Osteocyte (in vitro differentiated cells): ENCODE measurements at regions not wholly inside any gene's neighbourhood (a gene's known extent, or its start where the extent isn't known, plus 50 kb on each side); places are given as distances from the start of the nearest gene placed in this dataset.

Experiments
- DNase-seq: peaks from one replicate; pipeline ENCODE4 v3.0.0; 2021; ENCODE audit warnings: mixed read lengths; ENCODE audit not compliant: unreplicated experiment; ENCODE audit errors: extremely low spot score
- H3K27ac Mint-ChIP-seq: one replicate; pipeline ENCODE4 v1.8.0; 2021; ENCODE audit warnings: mild to moderate bottlenecking, mixed read lengths; ENCODE audit not compliant: unreplicated experiment
- H3K27me3 Mint-ChIP-seq: one replicate; pipeline ENCODE4 v1.8.0; 2021; ENCODE audit warnings: mixed read lengths; ENCODE audit not compliant: unreplicated experiment
- H3K36me3 Mint-ChIP-seq: one replicate; pipeline ENCODE4 v1.8.0; 2021; ENCODE audit warnings: mixed read lengths; ENCODE audit not compliant: unreplicated experiment
- H3K4me1 Mint-ChIP-seq: one replicate; pipeline ENCODE4 v1.8.0; 2021; ENCODE audit warnings: mixed read lengths; ENCODE audit not compliant: unreplicated experiment
- H3K4me3 Mint-ChIP-seq: one replicate; pipeline ENCODE4 v1.8.0; 2021; ENCODE audit warnings: mild to moderate bottlenecking, moderate library complexity, mixed read lengths; ENCODE audit not compliant: unreplicated experiment
- H3K9me3 Mint-ChIP-seq: one replicate; pipeline ENCODE4 v1.8.0; 2021; ENCODE audit warnings: mixed read lengths; ENCODE audit not compliant: unreplicated experiment
- TF ChIP-seq, protein P1 (sequence below): fragments of 200-600 bp; sonication (generic); IDR thresholded peaks from 2 replicates; pipeline ENCODE4 v1.5.0; 2021; ENCODE audit warnings: antibody characterized with exemption, mild to moderate bottlenecking, moderate library complexity

DNA sequence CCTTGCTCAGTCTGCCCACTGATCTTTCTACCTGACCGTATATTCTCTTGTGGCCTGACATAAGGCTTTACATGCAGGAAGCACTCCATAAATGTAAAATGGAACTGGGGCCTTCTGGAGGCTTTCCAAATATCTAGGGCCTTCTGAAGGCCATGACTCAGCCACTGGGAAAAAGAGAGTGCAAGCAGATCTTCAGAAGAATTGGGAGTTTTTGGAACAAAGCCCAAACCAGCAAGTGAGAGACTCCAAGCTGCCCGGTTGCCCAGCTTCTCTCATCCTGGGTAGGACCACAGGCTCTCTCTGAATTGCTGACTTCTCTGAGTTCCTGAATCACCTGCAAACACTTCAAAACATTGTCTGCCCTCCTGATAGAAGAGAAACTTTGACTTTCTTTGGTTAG lies 107.9 kb upstream of the BMAL1 start:
- Mint-ChIP-seq H3K9me3 (no peaks in the 10 kb centered on the region), H3K4me3 (no peak overlapping the region), H3K4me1 (peaks cover 7% of the 10 kb centered on the region), H3K27me3 (peaks cover 35% of the 10 kb centered on the region), H3K27ac (no peak overlapping the region), H3K36me3 (no peaks in the 10 kb centered on the region)
- DNase-seq = no peak
- TF ChIP-seq, protein P1, sequence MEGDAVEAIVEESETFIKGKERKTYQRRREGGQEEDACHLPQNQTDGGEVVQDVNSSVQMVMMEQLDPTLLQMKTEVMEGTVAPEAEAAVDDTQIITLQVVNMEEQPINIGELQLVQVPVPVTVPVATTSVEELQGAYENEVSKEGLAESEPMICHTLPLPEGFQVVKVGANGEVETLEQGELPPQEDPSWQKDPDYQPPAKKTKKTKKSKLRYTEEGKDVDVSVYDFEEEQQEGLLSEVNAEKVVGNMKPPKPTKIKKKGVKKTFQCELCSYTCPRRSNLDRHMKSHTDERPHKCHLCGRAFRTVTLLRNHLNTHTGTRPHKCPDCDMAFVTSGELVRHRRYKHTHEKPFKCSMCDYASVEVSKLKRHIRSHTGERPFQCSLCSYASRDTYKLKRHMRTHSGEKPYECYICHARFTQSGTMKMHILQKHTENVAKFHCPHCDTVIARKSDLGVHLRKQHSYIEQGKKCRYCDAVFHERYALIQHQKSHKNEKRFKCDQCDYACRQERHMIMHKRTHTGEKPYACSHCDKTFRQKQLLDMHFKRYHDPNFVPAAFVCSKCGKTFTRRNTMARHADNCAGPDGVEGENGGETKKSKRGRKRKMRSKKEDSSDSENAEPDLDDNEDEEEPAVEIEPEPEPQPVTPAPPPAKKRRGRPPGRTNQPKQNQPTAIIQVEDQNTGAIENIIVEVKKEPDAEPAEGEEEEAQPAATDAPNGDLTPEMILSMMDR = no peak

DNA sequence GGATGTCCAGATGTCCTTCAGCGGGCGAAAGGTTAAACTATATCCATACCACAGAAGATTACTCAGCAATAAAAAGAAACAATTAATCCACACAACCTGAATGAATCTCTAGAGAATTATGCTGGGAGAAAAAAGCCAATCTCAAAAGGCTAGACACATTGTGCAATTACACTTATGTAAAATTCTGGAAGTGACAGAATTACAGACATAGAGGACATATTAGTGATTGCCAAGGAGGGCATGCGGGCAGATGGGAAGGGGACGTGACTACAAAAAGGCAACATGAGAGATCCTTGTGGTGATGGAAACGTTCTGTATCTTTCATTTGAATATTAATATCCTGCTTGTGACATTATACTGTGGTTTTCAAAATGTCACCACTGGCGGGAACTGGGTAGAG lies 103.5 kb upstream of the BMAL1 start:
- Mint-ChIP-seq H3K4me1 (peaks cover 7% of the 10 kb centered on the region), H3K36me3 (no peaks in the 10 kb centered on the region), H3K9me3 (no peaks in the 10 kb centered on the region), H3K4me3 (no peak overlapping the region), H3K27ac (no peak overlapping the region), H3K27me3 (peaks cover 39% of the 10 kb centered on the region)
- TF ChIP-seq, protein P1 = no peak
- no peak for DNase-seq

DNA sequence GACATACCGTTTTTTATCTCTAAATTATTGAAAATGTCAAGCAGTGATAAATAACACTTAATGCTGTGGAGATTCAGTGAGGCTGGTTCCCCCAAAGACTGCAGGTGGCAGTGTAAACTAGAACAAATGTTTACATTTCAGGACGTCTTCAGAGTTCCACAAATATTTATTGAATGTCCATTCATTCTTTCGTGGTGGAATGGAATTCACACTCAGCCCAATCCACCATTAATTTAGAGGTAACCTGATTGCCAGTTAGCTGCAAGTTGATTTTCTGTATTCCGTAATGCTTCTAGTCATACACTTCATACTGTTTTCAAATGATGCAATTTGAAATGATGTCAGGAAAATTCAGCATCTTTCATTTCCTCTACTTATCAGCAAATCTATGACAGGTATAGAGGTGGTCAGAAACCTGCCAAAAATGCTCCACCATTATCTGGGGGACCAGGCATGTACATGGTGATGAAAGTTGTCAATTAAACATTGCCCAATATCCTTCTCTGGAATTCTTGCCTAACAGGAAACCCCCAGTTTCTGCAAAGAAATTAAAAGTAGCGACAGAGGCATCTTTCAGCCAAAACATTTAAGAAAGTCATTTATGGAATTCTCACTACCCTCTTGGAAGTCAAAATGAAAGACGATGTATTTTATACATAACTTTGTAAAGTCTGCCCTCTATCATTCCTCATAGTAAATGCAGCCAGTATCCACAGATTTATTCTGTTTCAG lies 94.3 kb upstream of the BMAL1 start:
- H3K9me3 Mint-ChIP-seq = peaks cover 7% of the 10 kb centered on the region
- DNase-seq = no peak
- H3K27me3 Mint-ChIP-seq = peaks cover 21% of the 10 kb centered on the region
- H3K4me1 Mint-ChIP-seq = peaks cover 6% of the 10 kb centered on the region
- TF ChIP-seq, protein P1 = peak; percentile 60
- no peak overlapping the region for H3K27ac Mint-ChIP-seq
- H3K4me3 Mint-ChIP-seq = peak overlapping the region; percentile 42
- H3K36me3 Mint-ChIP-seq = peaks cover 4% of the 10 kb centered on the region

DNA sequence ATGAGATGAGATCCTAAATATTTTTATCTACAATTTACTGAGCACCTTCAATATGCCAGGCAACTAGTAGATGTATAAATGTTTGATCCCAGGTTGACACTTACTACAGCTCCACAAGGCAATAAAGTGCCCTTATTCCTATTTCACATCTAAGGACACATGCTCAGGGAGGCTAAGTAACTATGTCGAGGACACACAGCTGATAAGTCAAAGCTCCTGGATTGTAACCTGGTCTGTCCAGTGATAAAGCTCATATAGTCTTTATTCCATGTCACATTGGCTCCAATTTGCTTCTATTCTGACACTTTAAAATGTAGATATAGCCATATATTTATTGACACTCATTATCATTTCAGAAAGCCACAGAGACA lies 93.8 kb upstream of the BMAL1 start:
- no peak overlapping the region for H3K4me3 Mint-ChIP-seq
- peaks cover 4% of the 10 kb centered on the region for H3K36me3 Mint-ChIP-seq
- peaks cover 13% of the 10 kb centered on the region for H3K9me3 Mint-ChIP-seq
- peaks cover 6% of the 10 kb centered on the region for H3K4me1 Mint-ChIP-seq
- H3K27me3 Mint-ChIP-seq = peaks cover 23% of the 10 kb centered on the region
- no peak overlapping the region for H3K27ac Mint-ChIP-seq
- TF ChIP-seq, protein P1 = no peak
- no peak for DNase-seq

DNA sequence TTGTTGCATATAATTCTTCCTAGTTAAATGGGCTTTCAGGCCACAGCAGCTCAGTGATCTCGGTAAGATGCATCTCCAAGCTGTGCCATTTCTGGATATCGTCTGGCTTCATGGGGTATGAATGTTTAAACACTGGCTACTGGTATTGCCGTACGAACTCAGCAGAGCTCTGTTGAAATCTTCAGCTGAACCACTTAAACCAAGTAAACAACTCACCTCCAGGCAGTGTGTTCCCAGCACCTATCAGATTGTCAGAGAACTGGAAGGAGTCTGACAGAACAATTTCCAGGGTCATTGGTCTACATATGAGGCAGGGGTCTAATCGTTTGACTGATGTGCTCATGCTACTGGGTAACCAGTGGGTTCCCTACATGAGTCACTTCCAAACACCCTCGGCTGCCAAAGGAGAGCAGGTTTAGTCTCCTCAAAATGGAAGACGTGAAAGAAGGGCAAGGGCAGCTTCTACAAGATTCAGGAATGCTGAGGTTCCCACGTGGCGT lies 93.2 kb upstream of the BMAL1 start:
- H3K36me3 Mint-ChIP-seq = peaks cover 4% of the 10 kb centered on the region
- peaks cover 24% of the 10 kb centered on the region for H3K27me3 Mint-ChIP-seq
- TF ChIP-seq, protein P1 = no peak
- no peak for DNase-seq
- H3K4me3 Mint-ChIP-seq = no peak overlapping the region
- H3K27ac Mint-ChIP-seq = no peak overlapping the region
- peaks cover 14% of the 10 kb centered on the region for H3K9me3 Mint-ChIP-seq
- peaks cover 6% of the 10 kb centered on the region for H3K4me1 Mint-ChIP-seq
